Stimulated activated naive CD8-positive, alpha-beta T cell treated with anti-CD3 and anti-CD28 coated beads, Interleukin-15, amount 100 ng/mL, for 72 hours (primary cell): ENCODE measurements at regions not wholly inside any gene's neighbourhood (a gene's known extent, or its start where the extent isn't known, plus 50 kb on each side); places are given as distances from the start of the nearest gene placed in this dataset.
A peak's percentile ranks its signal among the peaks of the same experiment; 100 is the strongest.

Experiments
- ATAC-seq: fragments of 150-1000 bp; cut with Tn5 transposase; 2 replicates; pipeline ENCODE4 v1.10.0; 2021; ENCODE audit warnings: mild to moderate bottlenecking, moderate library complexity
- DNase-seq, 2 donors: peaks; one replicate each; pipeline ENCODE4 v3.0.0; 2021 to 2022
- H3K27ac Mint-ChIP-seq, 2 donors: one replicate each; pipeline ENCODE4 v1.8.0; 2022; ENCODE audit warnings: mild to moderate bottlenecking in 2 of 2, mixed read lengths in 2 of 2, moderate library complexity in 2 of 2
- H3K27me3 Mint-ChIP-seq: one replicate; pipeline ENCODE4 v1.8.0; 2022; ENCODE audit warnings: mixed read lengths
- H3K4me1 Mint-ChIP-seq: one replicate; pipeline ENCODE4 v1.8.0; 2022; ENCODE audit warnings: mild to moderate bottlenecking, mixed read lengths
- H3K4me3 Mint-ChIP-seq, 2 donors: one replicate each; pipeline ENCODE4 v1.8.0; 2022; ENCODE audit warnings: mild to moderate bottlenecking in 2 of 2, mixed read lengths in 2 of 2, moderate library complexity in 1 of 2
- H3K9me3 Mint-ChIP-seq, 2 donors: one replicate each; pipeline ENCODE4 v1.8.0; 2022; ENCODE audit warnings: mixed read lengths in 2 of 2

DNA sequence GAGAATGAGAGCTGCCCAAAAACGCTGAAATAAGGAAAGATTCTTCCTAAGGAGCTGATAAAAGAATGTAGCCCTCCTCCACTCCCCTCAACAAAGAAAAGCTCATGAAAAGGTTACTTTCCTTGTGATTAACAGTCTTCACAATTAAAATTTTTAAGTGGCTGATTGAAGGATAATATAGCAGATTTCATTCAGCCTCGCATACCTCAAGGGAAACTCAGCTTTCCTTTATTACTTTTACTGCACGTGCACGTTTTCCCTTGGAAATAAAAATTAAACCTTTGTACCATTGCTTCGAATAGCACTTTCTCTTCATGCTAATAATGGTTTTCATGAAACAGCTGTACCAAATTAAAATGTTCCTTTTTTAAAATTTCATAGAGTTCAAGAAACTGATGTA, 234.0 kb upstream of the GRAMD2B start:
- ATAC-seq: no peak
- H3K4me1 Mint-ChIP-seq: no peaks in the 10 kb centered on the region

GRCh38 chr5:126189862-126190261, 233.3 kb upstream of the GRAMD2B start:
- DNase-seq (no peak), ATAC-seq (no peak)
- peaks cover 5 to 20% of the 10 kb centered on the region in 2 donors for H3K9me3 Mint-ChIP-seq
- H3K27ac Mint-ChIP-seq: no peak overlapping the region
- H3K4me1 Mint-ChIP-seq: no peaks in the 10 kb centered on the region
- no peaks in the 10 kb centered on the region for H3K27me3 Mint-ChIP-seq
- no peak overlapping the region for H3K4me3 Mint-ChIP-seq

More for the DNA sequence above, 234.0 kb upstream of the GRAMD2B start:
- DNase-seq: no peak
- Mint-ChIP-seq H3K27me3 (no peaks in the 10 kb centered on the region), H3K9me3 (peaks cover 5 to 20% of the 10 kb centered on the region in 2 donors), H3K27ac (no peak overlapping the region), H3K4me3 (no peak overlapping the region)

- H3K4me3 Mint-ChIP-seq: no peak overlapping the region
- H3K27ac Mint-ChIP-seq: no peak overlapping the region
- no peaks in the 10 kb centered on the region for H3K4me1 Mint-ChIP-seq
- H3K9me3 Mint-ChIP-seq: peaks cover 5 to 14% of the 10 kb centered on the region in 2 donors
- ATAC-seq: no peak
- no peak for DNase-seq
- no peaks in the 10 kb centered on the region for H3K27me3 Mint-ChIP-seq
Observed at GRCh38 chr5:126192226-126192625, 231.0 kb upstream of the GRAMD2B start.

DNA sequence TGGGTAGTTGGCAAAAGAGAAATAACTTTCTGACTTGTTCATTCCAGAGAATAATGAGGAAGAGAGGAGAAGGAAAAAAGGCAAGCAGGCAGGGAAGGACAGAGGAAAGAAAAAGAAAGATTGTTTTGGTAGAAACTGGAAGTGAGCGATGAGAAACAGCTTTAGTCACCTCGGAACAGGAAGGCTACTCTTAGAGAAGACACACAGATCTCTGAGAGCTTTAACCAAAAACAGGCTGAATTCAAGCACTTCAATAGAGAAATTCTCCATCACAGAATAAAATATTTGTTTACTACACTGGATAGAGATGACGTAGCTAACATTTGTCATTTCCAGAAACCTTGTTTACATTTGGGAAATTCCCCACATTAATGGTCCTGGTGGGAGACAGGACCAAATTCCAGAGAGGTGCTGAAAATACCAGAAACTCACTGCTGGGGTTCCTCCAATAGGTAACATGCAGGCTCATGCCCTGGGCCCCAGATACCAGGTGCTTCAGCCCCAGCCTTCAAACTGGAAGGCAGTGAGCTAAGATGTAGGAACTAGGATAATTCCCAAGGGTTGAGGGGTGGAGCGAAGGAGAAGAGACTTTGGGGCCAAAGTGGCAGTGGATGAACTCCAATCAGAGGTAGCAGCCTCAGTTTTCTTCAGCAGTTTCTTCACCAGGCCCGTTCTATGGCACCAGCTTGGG, 227.7 kb upstream of the GRAMD2B start:
- ATAC-seq (no peak), DNase-seq (no peak)
- H3K4me1 Mint-ChIP-seq: no peaks in the 10 kb centered on the region
- peaks cover 0 to 7% of the 10 kb centered on the region in 2 donors for H3K9me3 Mint-ChIP-seq
- H3K27ac Mint-ChIP-seq: peak overlapping the region in 1 of 2 donors; percentile 15
- H3K27me3 Mint-ChIP-seq: no peaks in the 10 kb centered on the region
- no peak overlapping the region for H3K4me3 Mint-ChIP-seq

DNA sequence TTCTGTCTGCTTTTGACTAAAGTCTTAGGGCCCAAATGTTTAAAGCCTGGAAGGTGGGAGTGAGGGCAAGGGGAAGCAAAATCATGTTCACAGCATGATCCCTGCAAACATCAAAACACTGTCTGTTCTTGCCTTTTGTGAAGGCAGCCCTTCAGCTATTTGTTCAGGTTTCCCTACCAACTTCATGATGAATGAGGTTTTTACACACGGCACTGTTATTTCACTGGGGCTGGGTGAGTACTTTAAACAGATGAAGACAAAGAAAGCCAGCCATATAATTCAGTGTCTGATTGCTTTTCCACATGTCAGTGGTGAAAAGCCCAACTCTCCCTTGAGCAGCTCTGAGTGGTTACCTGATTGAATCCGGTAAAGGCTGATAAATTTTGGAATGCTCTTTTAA, 224.7 kb upstream of the GRAMD2B start:
- H3K4me3 Mint-ChIP-seq: no peak overlapping the region
- H3K27me3 Mint-ChIP-seq: no peaks in the 10 kb centered on the region
- H3K9me3 Mint-ChIP-seq: peaks cover 6 to 18% of the 10 kb centered on the region in 2 donors
- no peaks in the 10 kb centered on the region for H3K4me1 Mint-ChIP-seq
- ATAC-seq (no peak), DNase-seq (no peak)
- H3K27ac Mint-ChIP-seq: no peak overlapping the region

GRCh38 chr5:126199467-126199866, 223.7 kb upstream of the GRAMD2B start:
- Mint-ChIP-seq H3K27ac (no peak overlapping the region), H3K9me3 (peaks cover 6 to 16% of the 10 kb centered on the region in 2 donors), H3K4me1 (no peaks in the 10 kb centered on the region), H3K27me3 (no peaks in the 10 kb centered on the region), H3K4me3 (no peak overlapping the region)
- no peak for ATAC-seq
- DNase-seq: no peak

DNA sequence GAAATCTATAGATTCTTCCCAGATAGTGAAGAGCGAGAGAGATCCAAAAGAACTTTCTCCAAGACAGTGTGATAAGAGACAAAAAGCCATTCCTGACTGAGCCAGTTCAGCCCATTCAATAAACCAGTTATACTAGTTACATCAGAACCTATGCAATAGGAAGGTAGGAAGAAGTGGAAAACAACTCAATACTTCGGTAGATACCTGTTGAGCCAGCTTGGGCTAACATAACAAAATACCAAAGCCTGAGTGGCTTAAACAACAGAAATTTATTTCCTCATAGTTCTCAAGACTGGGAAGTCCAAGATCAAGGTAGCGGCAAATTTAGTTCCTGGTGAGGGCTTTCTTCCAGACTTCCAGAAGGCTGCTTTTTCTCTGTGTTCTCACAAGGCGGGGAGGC, 214.5 kb upstream of the GRAMD2B start:
- H3K9me3 Mint-ChIP-seq: peaks cover 7 to 40% of the 10 kb centered on the region in 2 donors
- H3K4me3 Mint-ChIP-seq: no peak overlapping the region
- H3K4me1 Mint-ChIP-seq: no peaks in the 10 kb centered on the region
- DNase-seq (no peak), ATAC-seq (no peak)
- H3K27me3 Mint-ChIP-seq: no peaks in the 10 kb centered on the region
- H3K27ac Mint-ChIP-seq: no peak overlapping the region

GRCh38 chr5:126210955-126211354, 212.3 kb upstream of the GRAMD2B start:
- Mint-ChIP-seq H3K9me3 (peaks cover 7 to 28% of the 10 kb centered on the region in 2 donors), H3K4me3 (no peak overlapping the region), H3K27me3 (no peaks in the 10 kb centered on the region), H3K4me1 (no peaks in the 10 kb centered on the region), H3K27ac (no peak overlapping the region)
- no peak for ATAC-seq
- no peak for DNase-seq

DNA sequence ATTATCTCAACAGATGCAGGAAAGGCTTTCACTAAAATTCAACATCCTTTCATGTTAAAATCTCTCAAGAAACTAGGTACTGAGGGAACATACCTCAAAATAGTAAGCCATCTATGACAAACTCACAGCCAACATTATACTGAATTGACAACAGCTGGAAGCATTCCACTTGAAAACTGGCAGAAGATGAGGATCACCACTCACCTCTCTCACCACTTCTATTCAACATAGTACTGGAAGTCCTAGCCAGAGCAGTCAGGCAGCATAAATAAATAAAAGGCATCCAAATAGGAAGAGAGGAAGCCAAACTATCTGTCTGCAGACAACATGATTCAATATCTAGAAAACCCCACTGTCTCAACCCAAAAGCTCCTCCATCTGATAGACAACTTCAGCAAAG, 203.6 kb upstream of the GRAMD2B start:
- no peak overlapping the region for H3K4me3 Mint-ChIP-seq
- no peaks in the 10 kb centered on the region for H3K4me1 Mint-ChIP-seq
- H3K27me3 Mint-ChIP-seq: no peaks in the 10 kb centered on the region
- peaks cover 15 to 30% of the 10 kb centered on the region in 2 donors for H3K9me3 Mint-ChIP-seq
- DNase-seq: no peak
- no peak overlapping the region for H3K27ac Mint-ChIP-seq
- ATAC-seq: no peak

DNA sequence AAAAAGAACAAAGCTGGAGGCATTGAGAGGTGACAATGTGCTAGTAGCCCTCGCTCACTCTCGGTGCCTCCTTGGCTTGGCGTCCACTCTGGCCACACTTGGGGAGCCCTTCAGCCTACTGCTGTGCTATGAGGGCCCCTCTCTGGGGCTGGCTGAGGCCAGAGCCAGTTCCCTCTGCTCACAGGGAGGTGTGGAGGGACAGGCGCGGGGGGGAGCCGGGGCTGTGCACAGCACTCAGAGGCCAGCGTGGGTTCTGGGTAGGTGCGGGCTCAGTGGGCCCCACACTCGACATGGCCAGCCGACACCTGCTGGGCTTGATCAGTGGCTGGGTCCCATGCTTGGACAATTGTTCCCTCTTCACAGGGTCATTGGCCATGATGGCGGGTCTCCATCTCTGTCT, 202.5 kb upstream of the GRAMD2B start:
- no peak for ATAC-seq
- H3K4me1 Mint-ChIP-seq: no peaks in the 10 kb centered on the region
- no peak overlapping the region for H3K27ac Mint-ChIP-seq
- H3K9me3 Mint-ChIP-seq: peaks cover 15 to 30% of the 10 kb centered on the region in 2 donors
- H3K4me3 Mint-ChIP-seq: no peak overlapping the region
- DNase-seq: no peak
- no peaks in the 10 kb centered on the region for H3K27me3 Mint-ChIP-seq

- DNase-seq: no peak
- Mint-ChIP-seq H3K4me1 (no peaks in the 10 kb centered on the region), H3K4me3 (no peak overlapping the region), H3K9me3 (peaks cover 16 to 35% of the 10 kb centered on the region in 2 donors), H3K27me3 (no peaks in the 10 kb centered on the region), H3K27ac (no peak overlapping the region)
- ATAC-seq: no peak
Observed at GRCh38 chr5:126228934-126229333, 194.3 kb upstream of the GRAMD2B start.

DNA sequence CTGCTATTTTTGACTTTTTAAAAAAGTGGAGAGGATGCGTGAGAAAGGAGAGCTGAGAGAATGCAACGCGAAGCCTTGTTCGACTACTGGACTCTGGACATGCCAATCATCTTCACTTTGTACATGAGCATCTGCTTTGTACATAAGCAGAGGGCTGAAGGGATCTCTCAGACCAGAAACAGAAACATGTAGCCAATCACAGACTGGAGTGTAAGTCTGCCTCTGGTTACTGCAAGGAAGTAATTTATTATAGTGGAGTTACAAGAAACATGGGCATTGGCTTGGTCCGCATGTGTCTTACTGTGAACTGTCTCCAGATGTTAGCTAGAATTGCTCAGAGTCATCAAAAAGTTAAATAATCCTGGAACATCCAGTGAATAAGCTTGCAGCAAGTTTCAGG, 190.0 kb upstream of the GRAMD2B start:
- no peak for DNase-seq
- H3K27ac Mint-ChIP-seq: no peak overlapping the region

DNA sequence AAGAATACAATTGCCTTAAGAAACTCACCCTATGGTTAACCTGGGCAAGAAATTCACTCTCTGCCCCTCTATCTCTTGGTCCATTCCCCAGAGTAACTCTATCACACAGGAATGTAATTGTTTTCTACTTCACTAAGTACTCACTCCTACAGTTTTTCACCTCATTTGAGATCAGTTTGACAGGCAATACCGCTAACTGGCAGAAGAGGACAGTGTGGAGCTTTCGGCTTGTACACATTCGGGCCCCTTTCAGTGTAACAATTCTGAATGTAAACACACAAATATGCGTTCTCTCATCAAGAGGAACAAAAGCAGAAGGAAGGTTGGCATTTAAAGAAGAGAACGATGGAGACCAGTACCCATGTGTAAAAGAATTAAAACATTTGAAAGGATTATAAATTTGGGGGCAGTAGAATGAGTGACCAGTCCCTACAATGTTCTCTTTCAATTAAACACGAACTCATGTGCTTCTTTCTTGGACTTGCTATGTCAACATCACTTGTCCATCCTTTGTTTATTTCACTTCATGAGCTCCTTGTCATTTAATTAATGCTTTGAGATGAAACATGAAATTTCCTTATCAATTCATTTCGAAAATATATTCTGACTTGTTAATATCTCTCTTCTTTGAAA, 188.5 kb upstream of the GRAMD2B start:
- no peak for DNase-seq

More for the DNA sequence above, 190.0 kb upstream of the GRAMD2B start:
- Mint-ChIP-seq H3K27me3 (no peaks in the 10 kb centered on the region), H3K4me3 (no peak overlapping the region), H3K9me3 (peaks cover 5 to 27% of the 10 kb centered on the region in 2 donors), H3K4me1 (no peaks in the 10 kb centered on the region)
- ATAC-seq: no peak

GRCh38 chr5:126235628-126236027, 187.6 kb upstream of the GRAMD2B start:
- Mint-ChIP-seq H3K4me1 (no peaks in the 10 kb centered on the region), H3K27me3 (peaks cover 6% of the 10 kb centered on the region), H3K9me3 (peaks cover 0 to 13% of the 10 kb centered on the region in 2 donors), H3K4me3 (no peak overlapping the region), H3K27ac (no peak overlapping the region)
- DNase-seq: no peak
- ATAC-seq: no peak

More for the DNA sequence above, 188.5 kb upstream of the GRAMD2B start:
- H3K27me3 Mint-ChIP-seq: peaks cover 6% of the 10 kb centered on the region
- H3K9me3 Mint-ChIP-seq: peaks cover 5 to 20% of the 10 kb centered on the region in 2 donors
- no peak overlapping the region for H3K4me3 Mint-ChIP-seq
- H3K4me1 Mint-ChIP-seq: no peaks in the 10 kb centered on the region
- no peak overlapping the region for H3K27ac Mint-ChIP-seq
- ATAC-seq: no peak

- ATAC-seq (no peak), DNase-seq (no peak)
- Mint-ChIP-seq H3K27me3 (peaks cover 6% of the 10 kb centered on the region), H3K4me3 (no peak overlapping the region), H3K27ac (no peak overlapping the region), H3K4me1 (no peaks in the 10 kb centered on the region), H3K9me3 (peaks cover 0 to 13% of the 10 kb centered on the region in 2 donors)
Observed at GRCh38 chr5:126236994-126237393, 186.2 kb upstream of the GRAMD2B start.

- H3K9me3 Mint-ChIP-seq: peaks cover 7 to 9% of the 10 kb centered on the region in 2 donors
- no peaks in the 10 kb centered on the region for H3K4me1 Mint-ChIP-seq
- no peak overlapping the region for H3K4me3 Mint-ChIP-seq
- H3K27ac Mint-ChIP-seq: no peak overlapping the region
- no peak for ATAC-seq
- no peak for DNase-seq
- no peaks in the 10 kb centered on the region for H3K27me3 Mint-ChIP-seq
Observed at GRCh38 chr5:126248611-126249010, 174.6 kb upstream of the GRAMD2B start.
